ENCODE measurements at regions not wholly inside any gene's neighbourhood (a gene's known extent, or its start where the extent isn't known, plus 50 kb on each side); places are given as distances from the start of the nearest gene placed in this dataset.

DNA sequence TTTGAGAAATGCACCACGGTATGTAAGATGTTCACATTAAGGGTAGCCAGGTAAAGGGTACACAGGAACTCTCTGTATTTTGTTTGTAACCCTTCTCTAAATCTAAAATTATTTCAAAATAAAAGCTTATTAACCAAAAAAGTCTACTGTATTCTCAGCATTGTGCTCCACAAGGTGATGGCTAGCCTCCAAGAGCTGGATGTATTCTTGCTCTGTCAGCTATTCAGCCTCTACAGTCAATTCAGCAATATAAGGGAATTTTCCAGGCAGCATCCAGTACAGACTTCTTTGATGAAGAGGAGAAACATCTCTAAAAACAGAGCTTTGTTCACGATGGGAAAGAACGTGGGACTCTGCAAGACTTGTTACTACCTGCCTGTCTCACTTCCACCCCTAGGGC, 63.5 kb upstream of the MAOA start:
- H3K4me3 ChIP-seq = no peak overlapping the region
- H3K27me3 ChIP-seq (ENCODE audit: insufficient read depth in 3 of 3, low read length in 2 of 3) = no peaks in the 10 kb centered on the region
- no peaks in the 10 kb centered on the region for H3K9me3 ChIP-seq
- ATAC-seq (no peak), DNase-seq (no peak)
- no peaks in the 10 kb centered on the region for H3K4me1 ChIP-seq
- intact Hi-C loops (cut with DNase I) = no loop called here
- WGBS, 3 donors = 56 to 70% (median 70%) methylated on average over 3 of the region's 3 CpGs
- no peak overlapping the region for H3K27ac ChIP-seq
- H3K36me3 ChIP-seq (ENCODE audit: insufficient read depth in 1 of 2, low read depth in 1 of 2) = no peaks in the 10 kb centered on the region
- TF ChIP-seq, protein P1, sequence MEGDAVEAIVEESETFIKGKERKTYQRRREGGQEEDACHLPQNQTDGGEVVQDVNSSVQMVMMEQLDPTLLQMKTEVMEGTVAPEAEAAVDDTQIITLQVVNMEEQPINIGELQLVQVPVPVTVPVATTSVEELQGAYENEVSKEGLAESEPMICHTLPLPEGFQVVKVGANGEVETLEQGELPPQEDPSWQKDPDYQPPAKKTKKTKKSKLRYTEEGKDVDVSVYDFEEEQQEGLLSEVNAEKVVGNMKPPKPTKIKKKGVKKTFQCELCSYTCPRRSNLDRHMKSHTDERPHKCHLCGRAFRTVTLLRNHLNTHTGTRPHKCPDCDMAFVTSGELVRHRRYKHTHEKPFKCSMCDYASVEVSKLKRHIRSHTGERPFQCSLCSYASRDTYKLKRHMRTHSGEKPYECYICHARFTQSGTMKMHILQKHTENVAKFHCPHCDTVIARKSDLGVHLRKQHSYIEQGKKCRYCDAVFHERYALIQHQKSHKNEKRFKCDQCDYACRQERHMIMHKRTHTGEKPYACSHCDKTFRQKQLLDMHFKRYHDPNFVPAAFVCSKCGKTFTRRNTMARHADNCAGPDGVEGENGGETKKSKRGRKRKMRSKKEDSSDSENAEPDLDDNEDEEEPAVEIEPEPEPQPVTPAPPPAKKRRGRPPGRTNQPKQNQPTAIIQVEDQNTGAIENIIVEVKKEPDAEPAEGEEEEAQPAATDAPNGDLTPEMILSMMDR (IDR thresholded peaks at IDR 0.05) = no peak

DNA sequence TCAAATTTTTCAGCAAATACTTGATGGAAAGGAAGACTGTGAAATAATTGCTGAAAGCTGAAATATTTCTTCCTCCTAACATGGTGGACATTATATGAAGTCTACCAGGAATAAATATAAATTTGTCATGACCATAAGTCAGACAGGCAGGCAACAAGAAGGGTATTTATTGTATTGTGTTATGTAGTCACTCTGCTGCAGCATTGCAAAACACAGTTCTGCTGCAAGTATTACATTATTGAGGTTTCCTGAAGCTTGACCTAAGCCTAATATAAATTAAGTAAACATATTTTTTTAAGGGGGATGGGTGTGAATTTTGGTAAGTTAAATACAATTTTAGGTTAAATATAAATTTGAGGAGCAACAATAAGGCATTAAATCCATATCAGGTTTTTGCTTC, 60.2 kb upstream of the MAOA start:
- H3K27ac ChIP-seq = no peak overlapping the region
- no peaks in the 10 kb centered on the region for H3K36me3 ChIP-seq (ENCODE audit: insufficient read depth in 1 of 2, low read depth in 1 of 2)
- no peak overlapping the region for H3K4me3 ChIP-seq
- intact Hi-C loops (cut with DNase I) = no loop called here
- no peaks in the 10 kb centered on the region for H3K9me3 ChIP-seq
- no peaks in the 10 kb centered on the region for H3K4me1 ChIP-seq
- ATAC-seq (no peak), DNase-seq (no peak)
- no peaks in the 10 kb centered on the region for H3K27me3 ChIP-seq (ENCODE audit: insufficient read depth in 3 of 3, low read length in 2 of 3)
- TF ChIP-seq, protein P1 (IDR thresholded peaks at IDR 0.05) = no peak

GRCh38 chrX:43604753-43605152, 51.3 kb upstream of the MAOA start:
- Histone ChIP-seq H3K27ac (no peak overlapping the region), H3K4me3 (no peak overlapping the region), H3K9me3 (peaks cover 3% of the 10 kb centered on the region), H3K27me3 (ENCODE audit: insufficient read depth in 3 of 3, low read length in 2 of 3) (no peaks in the 10 kb centered on the region), H3K36me3 (ENCODE audit: insufficient read depth in 1 of 2, low read depth in 1 of 2) (no peaks in the 10 kb centered on the region), H3K4me1 (no peaks in the 10 kb centered on the region)
- intact Hi-C loops (cut with DNase I) = no loop called here
- TF ChIP-seq, protein P1 (IDR thresholded peaks at IDR 0.05) = no peak
- ATAC-seq (no peak), DNase-seq (no peak)

DNA sequence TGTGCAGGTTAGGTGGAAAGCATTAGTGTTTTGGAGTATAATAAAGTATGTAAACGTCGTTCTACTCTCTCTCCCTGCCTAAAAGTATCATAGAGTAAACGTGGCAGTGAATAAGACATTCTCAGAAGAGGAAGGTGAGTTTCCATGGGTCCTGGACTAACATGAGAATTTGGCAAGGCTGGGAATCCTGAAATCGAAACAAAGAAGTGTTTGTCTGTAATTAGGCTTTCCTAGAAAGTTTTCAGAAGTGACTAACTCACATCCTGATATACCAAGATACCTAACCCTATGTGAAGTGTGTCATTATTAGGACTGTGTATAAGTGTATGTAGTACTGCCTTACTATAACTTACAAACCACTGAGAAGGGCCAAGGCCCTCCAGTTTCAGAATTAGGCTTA, 50.7 kb upstream of the MAOA start:
- Histone ChIP-seq H3K4me3 (no peak overlapping the region), H3K9me3 (peaks cover 3% of the 10 kb centered on the region), H3K27me3 (ENCODE audit: insufficient read depth in 3 of 3, low read length in 2 of 3) (no peaks in the 10 kb centered on the region), H3K4me1 (no peaks in the 10 kb centered on the region), H3K27ac (no peak overlapping the region), H3K36me3 (ENCODE audit: insufficient read depth in 1 of 2, low read depth in 1 of 2) (no peaks in the 10 kb centered on the region)
- intact Hi-C loops (cut with DNase I) = no loop called here
- WGBS, 3 donors = 69 to 92% (median 87%) methylated on average over 4 of the region's 4 CpGs
- DNase-seq (no peak), ATAC-seq (no peak)
- TF ChIP-seq, protein P1 (IDR thresholded peaks at IDR 0.05) = no peak
